Tongue (tissue), 1 donor: ENCODE measurements at regions not wholly inside any gene's neighbourhood (a gene's known extent, or its start where the extent isn't known, plus 50 kb on each side); places are given as distances from the start of the nearest gene placed in this dataset.
A peak's percentile ranks its signal among the peaks of the same experiment; 100 is the strongest.
"Not testable (repeated sequence)": the region's sequence is repeated elsewhere in the genome, so short reads cannot be mapped to it uniquely, and the experiment has no call there.

Experiments used
- DNase-seq: peaks from one replicate; pipeline ENCODE4 v3.0.0-alpha.2; 2015

DNA sequence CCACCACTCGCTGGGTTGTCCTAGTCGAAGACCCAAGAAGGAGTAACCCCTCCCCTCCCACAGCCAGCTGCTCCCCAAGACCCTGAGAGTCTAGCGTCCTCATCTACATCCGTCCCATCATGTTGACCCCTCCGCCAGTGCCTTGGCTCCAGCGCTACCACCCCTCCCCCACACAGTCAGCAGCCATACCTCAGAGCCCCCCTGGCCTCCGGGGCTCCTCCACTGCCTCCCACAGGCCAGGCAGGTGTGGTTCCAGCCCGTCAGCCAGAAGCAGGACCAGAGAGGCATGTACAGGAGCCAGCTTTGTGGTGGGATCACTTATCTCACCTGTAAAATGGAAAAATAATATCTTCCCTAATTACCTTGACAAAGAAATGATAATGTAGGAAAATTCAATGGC, 51.5 kb upstream of the PHF21B start:
- DNase-seq, result no peak

- peak; percentile 53 for DNase-seq
Measured at GRCh38 chr22:45064313-45065278, 54.8 kb upstream of the PHF21B start.

GRCh38 chr22:45065726-45066125, 55.9 kb upstream of the PHF21B start:
- no peak for DNase-seq

GRCh38 chr22:45067731-45068130, 57.9 kb upstream of the PHF21B start:
- no peak for DNase-seq

GRCh38 chr22:45069925-45070324, 60.1 kb upstream of the PHF21B start:
- no peak for DNase-seq

DNA sequence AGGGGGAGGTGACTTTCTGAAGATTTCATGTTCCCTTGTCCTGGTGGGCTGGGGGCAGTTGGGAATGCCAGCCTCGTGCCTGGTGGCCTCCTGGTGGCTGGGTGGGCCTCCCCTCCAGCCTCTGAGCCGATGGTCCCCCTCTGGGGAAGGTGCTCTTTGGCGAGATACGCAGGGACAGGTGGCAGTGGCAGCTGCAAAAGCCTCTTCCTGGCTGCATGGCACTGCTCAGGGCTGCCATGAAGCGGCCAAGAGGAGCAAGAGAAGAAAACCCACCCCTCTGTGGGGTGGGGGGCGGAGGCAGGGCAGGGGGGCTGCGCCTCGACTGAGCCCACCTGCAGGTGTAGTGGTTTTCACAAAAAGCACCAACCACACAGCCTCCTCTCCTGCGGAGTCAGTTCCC, 61.8 kb upstream of the PHF21B start:
- peak; percentile 32 for DNase-seq

GRCh38 chr22:45072322-45072903, 62.6 kb upstream of the PHF21B start:
- no peak for DNase-seq

- no peak for DNase-seq
Measured at GRCh38 chr22:45073064-45073463, 63.3 kb upstream of the PHF21B start.

- no peak for DNase-seq
Measured at GRCh38 chr22:45077286-45077685, 67.5 kb upstream of the PHF21B start.

GRCh38 chr22:45077826-45078334, 68.1 kb upstream of the PHF21B start:
- no peak for DNase-seq

DNA sequence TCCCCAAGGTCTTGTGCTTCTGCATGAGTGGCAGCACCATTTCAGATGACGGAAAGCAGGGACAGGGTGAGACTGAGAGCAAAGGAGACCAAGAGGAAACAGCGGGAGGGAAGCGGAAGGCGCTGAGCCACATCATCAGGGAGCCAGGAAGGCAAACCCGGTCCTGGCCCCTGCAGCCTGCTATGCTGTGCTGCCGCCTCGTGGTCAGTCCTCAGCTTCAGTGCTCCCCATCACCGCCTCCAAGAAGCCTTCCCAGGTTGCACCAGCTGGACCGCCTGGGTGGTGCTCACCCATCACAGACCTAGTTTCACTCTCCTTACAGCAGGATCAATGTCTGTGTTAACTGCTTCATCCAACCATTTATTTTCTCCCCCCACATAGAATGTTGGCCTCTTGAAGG, 73.0 kb upstream of the PHF21B start:
- no peak for DNase-seq

GRCh38 chr22:45083659-45084305, 74.0 kb upstream of the PHF21B start:
- peak; percentile 50 for DNase-seq

GRCh38 chr22:45084400-45084920, 74.7 kb upstream of the PHF21B start:
- DNase-seq, result no peak

DNA sequence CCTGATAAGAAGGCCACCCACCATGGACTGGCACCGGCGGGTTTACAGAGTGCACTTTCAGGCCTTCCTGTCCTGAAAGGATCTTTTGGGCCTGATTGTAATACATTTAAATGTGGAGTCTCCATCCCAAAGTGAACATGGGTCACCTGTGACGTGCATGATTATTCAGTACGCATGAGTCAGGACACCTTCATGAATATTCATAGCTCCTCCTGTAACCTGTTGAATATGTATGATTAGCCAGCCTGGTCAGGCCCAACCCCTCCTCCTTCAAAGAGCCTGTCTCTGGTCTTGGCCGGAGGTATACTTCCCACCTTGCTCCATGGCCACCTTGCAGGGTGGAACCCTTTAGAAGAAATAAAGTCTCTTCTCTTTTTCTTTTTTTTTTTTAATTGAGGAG, 75.9 kb upstream of the NUP50 start:
- no peak for DNase-seq

- DNase-seq, result peak; percentile 81
Measured at GRCh38 chr22:45088576-45088975, 75.1 kb upstream of the NUP50 start.

GRCh38 chr22:45090497-45090910, 73.2 kb upstream of the NUP50 start:
- DNase-seq, result no peak

GRCh38 chr22:45091254-45091854, 72.4 kb upstream of the NUP50 start:
- no peak for DNase-seq

DNA sequence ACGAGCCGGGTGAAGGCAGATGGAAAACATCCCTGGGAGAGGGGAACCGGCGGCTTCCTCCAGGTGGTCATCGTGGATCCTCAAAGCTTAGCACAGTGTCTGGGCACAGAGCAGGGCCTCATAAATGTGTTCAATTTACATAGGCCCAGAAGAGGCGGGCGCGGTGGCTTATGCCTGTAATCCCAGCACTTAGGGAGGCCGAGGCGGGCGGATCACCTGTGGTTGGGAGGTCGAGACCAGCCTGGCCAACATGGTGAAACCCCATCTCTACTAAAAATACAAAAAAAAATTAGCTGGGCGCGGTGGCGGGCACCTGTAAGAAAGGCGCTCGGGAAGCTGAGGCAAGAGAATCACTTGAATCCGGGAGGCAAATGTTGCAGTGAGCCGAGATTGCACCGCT, 71.8 kb upstream of the NUP50 start:
- DNase-seq, result not testable (repeated sequence)

DNA sequence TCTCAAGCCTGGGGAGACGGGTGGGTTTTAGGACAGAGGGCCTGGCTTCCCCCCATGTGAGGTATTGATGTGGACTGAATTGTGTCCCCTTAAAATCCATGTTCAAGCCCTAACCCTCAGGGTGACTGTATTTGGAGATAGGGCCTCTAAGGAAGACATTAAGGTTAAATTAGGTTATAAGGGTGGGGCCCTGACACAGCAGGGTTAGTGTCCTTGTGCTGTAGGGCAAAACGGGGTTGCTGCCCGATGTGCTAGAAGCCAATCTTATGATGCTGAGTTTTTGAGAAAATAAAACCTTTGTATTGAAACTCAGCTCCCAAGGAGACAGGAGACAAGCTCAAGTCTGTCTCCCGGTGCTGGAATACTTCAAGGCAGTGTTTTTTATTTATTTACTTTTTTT, 71.1 kb upstream of the NUP50 start:
- no peak for DNase-seq

- DNase-seq, result no peak
Measured at GRCh38 chr22:45093609-45094008, 70.1 kb upstream of the NUP50 start.

GRCh38 chr22:45094081-45094720, 69.5 kb upstream of the NUP50 start:
- DNase-seq, result no peak

- no peak for DNase-seq
Measured at GRCh38 chr22:45094825-45095224, 68.9 kb upstream of the NUP50 start.
